NCI-H128 (cell line): ENCODE measurements at regions not wholly inside any gene's neighbourhood (a gene's known extent, or its start where the extent isn't known, plus 50 kb on each side); places are given as distances from the start of the nearest gene placed in this dataset.
"Not testable (repeated sequence)": the region's sequence is repeated elsewhere in the genome, so short reads cannot be mapped to it uniquely, and the experiment has no call there.

Experiments used
- DNase-seq: peaks from one replicate; lab custom pipeline; 2025; ENCODE audit not compliant: unreplicated experiment; lab: John Stamatoyannopoulos, UW

DNA sequence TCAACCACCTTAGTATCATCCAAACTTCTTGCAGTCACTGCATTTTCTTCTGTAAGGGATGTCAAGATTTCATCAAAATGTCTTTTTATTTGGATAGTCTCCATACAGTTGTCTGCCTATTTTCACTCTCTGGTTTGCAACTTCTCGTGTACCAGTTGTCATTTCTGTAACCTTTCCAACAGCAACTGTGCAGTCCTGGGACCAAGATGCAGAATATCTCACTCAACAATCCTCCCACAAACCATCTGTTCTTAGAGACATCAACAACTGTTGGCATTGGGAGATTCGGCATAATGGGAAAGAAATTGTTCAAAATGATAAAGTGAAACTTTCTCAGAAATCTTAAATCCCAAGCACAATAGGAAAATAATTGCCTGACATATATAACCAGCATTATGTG lies 933.6 kb upstream of the SLC39A10 start:
- DNase-seq, result no peak

DNA sequence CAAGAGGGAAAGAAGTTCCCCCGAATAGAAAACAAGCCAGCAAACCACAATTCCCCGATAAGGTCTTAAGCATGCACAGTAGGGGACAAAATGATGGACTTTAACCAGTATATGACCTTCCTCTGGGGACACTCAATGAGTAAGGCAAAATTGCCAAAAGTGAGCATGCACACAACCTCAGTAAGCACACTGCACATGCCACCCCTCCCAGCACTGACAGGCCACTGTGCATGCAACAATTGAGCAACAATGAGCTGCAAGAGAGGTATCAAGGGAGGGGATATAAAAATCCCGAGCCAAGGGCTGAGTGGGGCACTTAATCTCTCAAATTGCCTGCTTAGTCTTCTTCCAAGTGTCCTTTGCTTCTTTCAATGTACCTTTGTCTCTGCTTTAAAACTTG lies 935.8 kb upstream of the SLC39A10 start:
- no peak for DNase-seq

DNA sequence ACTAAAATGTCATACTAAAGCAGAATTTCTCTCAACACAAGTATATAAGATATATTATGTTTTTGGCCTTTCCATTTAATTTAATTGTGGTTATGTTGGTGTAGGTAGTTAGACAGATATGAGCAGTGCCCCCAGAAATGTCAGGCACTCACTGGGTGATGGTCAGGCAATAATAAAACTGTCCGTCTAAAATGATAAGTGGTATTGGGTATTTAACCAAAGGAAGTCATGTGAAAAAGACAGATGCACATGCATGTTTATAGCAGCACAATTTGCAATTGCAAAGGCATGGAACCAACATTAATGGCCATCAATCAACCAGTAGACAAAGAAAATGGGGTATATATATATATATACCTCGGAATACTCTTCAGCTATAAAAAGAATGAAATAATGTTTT lies 936.6 kb upstream of the SLC39A10 start:
- no peak for DNase-seq

- no peak for DNase-seq
These were observed 938.1 kb upstream of the SLC39A10 start for GRCh38 chr2:194718881-194719280.

DNA sequence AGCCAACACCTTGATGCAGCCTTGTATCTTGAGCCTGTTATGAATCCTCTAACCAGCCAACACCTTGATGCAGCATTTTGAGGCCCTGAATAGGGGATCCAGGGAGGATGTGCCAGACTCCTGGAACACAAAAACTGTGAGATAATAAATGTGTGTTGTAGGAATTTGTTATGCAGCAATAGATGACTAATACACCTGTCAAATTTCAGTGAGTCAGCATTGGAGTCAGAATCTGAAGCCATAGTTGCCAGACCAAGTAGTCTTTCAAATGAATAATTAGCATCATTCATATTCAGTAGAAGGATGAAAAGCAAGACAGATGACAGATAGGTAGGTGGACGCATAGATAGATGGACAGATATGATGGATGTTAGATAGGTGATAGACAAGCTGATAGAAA lies 942.5 kb upstream of the SLC39A10 start:
- DNase-seq, result no peak

DNA sequence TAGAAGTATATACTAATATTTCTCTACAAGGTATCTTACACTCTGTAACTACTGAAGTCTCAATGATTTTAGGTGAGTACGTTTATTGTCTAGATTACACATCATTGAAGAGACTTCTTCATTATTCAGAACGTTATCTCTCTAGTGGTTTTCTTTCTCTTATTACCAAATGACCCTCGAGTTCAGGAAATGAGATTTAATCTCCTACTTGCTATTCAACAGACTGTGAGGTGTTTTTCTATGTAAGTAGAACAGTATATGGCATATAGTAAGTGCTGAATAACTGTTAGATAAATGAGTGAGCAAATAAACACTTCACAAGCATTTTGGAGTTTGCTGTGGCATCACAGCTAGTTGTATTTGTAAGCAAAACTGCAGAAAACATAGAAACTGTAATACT lies 947.2 kb upstream of the SLC39A10 start:
- DNase-seq, result no peak

GRCh38 chr2:194706179-194706578 lies 950.8 kb upstream of the SLC39A10 start:
- DNase-seq, result no peak

DNA sequence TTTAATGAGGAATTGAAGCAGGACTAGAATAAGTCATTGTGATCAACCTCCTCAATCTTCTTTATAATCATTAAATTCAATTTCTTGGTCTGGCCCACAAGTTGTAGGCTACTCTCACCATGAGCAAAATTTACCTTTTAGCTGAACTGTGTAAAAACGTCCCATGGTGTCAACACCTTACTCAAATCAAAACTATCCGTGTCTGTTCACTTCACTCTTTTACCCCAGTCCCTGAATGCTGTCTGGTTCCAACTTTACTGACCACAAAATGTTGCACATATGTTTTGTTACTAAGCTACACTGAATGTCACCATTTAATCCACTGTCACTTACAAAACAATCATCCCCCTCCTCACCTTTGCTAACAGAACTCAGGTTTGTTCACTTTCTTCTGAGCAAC lies 951.6 kb upstream of the SLC39A10 start:
- DNase-seq, result no peak

GRCh38 chr2:194700726-194701125 lies 956.3 kb upstream of the SLC39A10 start:
- no peak for DNase-seq

DNA sequence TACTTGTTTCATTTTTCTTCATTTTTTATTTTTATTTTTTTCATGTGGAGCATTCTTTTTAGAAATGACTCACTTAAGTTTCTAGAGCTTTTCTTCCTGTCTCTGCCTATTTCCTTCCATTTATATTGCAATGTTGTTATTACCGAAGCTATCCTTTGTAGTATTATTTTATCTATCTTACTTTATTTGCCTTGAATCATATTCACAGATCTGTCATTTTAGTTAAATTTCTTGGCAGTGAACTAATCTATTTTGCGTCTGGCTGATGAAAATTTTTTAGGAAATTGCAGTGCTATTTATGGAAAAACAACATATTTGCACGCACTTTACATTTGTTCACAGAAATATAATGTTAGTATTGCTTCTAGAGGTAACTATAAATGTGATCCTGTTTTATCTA lies 956.9 kb upstream of the SLC39A10 start:
- DNase-seq, result no peak

GRCh38 chr2:194698012-194698411 lies 959.0 kb upstream of the SLC39A10 start:
- no peak for DNase-seq

DNA sequence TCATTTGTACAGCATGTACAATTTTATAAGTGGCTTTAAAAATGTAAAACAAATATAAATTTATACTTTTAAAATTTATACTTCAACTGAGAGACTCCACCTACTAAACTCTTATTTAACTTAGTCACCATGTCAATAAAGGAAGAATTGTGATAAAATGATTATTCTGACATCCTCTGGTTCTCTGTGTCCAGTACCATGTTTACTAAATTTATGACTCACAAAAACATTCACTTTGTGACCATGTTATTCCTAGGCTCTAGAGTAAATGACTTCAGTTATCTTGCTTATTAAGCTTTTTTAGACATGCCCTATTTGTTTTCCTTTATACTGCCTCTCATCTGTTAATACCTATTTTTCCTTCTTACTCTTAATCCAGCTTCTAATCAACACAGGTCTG lies 959.6 kb upstream of the SLC39A10 start:
- no peak for DNase-seq

DNA sequence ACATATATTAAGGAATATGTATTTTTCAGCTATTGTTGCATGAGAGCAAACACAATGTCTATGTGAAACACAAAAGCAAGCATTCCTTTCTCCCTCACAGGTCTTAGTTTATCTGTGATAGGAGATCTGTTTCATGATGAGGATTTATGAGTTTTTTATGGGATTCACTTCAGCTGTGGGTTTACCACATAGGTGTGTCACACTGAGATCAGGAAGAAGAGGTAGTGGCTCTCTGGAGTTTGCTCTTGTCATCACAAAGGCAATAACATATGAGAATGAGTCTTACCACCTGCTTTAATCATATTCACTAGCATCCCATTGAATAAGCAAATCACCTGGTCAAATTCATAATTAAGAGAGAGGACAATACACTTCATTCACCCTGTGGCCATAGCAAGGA lies 960.3 kb upstream of the SLC39A10 start:
- DNase-seq, result no peak

GRCh38 chr2:194686569-194686968 lies 970.5 kb upstream of the SLC39A10 start:
- no peak for DNase-seq

GRCh38 chr2:194674043-194674442 lies 983.0 kb upstream of the SLC39A10 start:
- no peak for DNase-seq

- no peak for DNase-seq
These were observed 984.0 kb upstream of the SLC39A10 start for GRCh38 chr2:194672994-194673393.

DNA sequence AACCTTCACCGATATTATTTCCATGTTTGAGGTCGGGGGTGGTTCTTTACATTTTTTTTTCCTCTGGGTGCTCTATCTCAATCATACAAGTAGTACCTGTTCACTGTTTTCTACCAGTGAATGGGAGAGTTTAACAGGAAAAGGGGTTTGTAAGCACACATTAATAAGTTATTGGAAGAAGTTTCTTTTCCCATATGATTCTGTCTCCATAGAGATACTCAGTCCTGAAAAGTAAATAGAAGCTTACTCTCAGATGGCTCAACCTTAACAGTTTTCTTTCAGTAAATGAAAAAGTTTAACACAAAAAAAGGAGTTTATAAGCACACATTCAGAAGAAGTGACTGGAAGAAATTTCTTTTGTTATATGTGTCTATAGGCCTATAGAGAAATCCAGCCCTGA lies 995.6 kb upstream of the SLC39A10 start:
- no peak for DNase-seq

DNA sequence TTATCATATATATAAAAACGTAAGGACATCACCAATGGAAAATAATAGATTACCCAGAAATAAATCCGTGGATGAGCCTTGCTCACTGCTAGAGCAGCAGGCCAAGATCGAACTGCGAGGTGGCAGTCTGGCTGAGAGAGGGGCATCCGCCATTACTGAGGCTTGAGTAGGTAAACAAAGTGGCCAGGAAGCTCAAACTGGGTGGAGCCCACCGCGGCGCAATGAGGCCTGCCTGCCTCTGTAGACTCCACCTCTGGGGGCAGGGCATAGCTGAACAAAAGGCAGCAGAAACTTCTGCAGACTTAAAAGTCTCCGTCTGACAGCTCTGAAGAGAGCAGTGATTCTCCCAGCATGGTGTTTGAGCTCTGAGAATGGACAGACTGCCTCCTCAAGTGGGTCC lies 1018.0 kb upstream of the SLC39A10 start:
- not testable (repeated sequence) for DNase-seq

- no peak for DNase-seq
These were observed 1035.1 kb upstream of the SLC39A10 start for GRCh38 chr2:194621945-194622344.

GRCh38 chr2:194619366-194619765 lies 1037.7 kb upstream of the SLC39A10 start:
- DNase-seq, result no peak

DNA sequence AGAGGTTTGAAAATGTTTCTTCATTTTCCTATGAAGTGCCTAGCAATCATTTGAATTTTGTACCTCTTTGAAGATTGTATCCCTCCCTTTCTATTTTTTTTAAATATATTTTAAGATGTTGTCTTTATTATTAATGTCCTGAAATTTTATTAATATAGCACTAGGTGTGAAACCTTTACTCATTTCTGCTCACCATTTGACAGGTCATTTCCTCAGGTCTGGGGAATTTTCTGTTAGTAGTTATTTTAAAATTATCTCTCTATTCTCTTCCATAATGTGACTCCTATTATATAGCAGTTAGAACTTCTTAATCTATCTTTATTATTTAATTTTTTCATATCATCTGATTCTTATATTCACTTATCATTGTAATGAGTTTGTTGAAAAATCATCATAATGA lies 1038.6 kb upstream of the SLC39A10 start:
- DNase-seq, result no peak

GRCh38 chr2:194616334-194616733 lies 1040.7 kb upstream of the SLC39A10 start:
- DNase-seq, result no peak

GRCh38 chr2:194610297-194610696 lies 1046.7 kb upstream of the SLC39A10 start:
- DNase-seq, result no peak

GRCh38 chr2:194603429-194603828 lies 1053.6 kb upstream of the SLC39A10 start:
- DNase-seq, result no peak
